Astrocyte (in vitro differentiated cells and primary cell): ENCODE measurements at regions not wholly inside any gene's neighbourhood (a gene's known extent, or its start where the extent isn't known, plus 50 kb on each side); places are given as distances from the start of the nearest gene placed in this dataset.

Source experiments
- DNase-seq: peaks from one replicate; pipeline ENCODE4 v3.0.0-alpha.2; 2010; ENCODE audit warnings: low read depth
- FAIRE-seq: peaks from 2 replicates; lab custom pipeline; 2011; peaks lifted over from hg19 to GRCh38; lab: Jason Lieb, UNC
- H2AFZ ChIP-seq: 2 replicates; pipeline ENCODE4 v1.6.0; 2012; ENCODE audit warnings: low read depth, low read length, inconsistent platforms
- H3K27ac ChIP-seq: 2 replicates; pipeline ENCODE4 v1.5.1; 2011; ENCODE audit warnings: low read depth, low read length, inconsistent platforms
- H3K27me3 ChIP-seq: 2 replicates; pipeline ENCODE4 v1.6.0; 2011; ENCODE audit warnings: low read length, inconsistent platforms; ENCODE audit not compliant: insufficient read depth
- H3K36me3 ChIP-seq: 2 replicates; pipeline ENCODE4 v1.5.1; 2011; ENCODE audit warnings: low read length, inconsistent platforms; ENCODE audit not compliant: insufficient read depth
- H3K4me1 ChIP-seq: 2 replicates; pipeline ENCODE4 v1.5.1; 2011; ENCODE audit warnings: low read length, inconsistent platforms; ENCODE audit not compliant: insufficient read depth
- H3K4me2 ChIP-seq: 2 replicates; pipeline ENCODE4 v1.6.0; 2012; ENCODE audit warnings: low read length, inconsistent platforms
- H3K4me3 ChIP-seq: 2 replicates; pipeline ENCODE4 v1.5.1; 2011; ENCODE audit warnings: low read depth, mild to moderate bottlenecking, low read length, inconsistent platforms; ENCODE audit not compliant: insufficient read depth
- H3K79me2 ChIP-seq: 2 replicates; pipeline ENCODE4 v1.6.0; 2012; ENCODE audit warnings: mild to moderate bottlenecking, low read length, inconsistent platforms; ENCODE audit not compliant: insufficient read depth
- H3K9ac ChIP-seq: 2 replicates; pipeline ENCODE4 v1.6.0; 2012; ENCODE audit warnings: mild to moderate bottlenecking, low read length, inconsistent platforms
- H3K9me3 ChIP-seq: 2 replicates; pipeline ENCODE4 v1.5.1; 2012; ENCODE audit warnings: low read depth, mild to moderate bottlenecking, low read length, inconsistent platforms; ENCODE audit not compliant: insufficient read depth
- H4K20me1 ChIP-seq: 2 replicates; pipeline ENCODE4 v1.6.0; 2012; ENCODE audit warnings: low read length, inconsistent platforms; ENCODE audit not compliant: insufficient read depth
- H3K27ac Mint-ChIP-seq: one replicate; pipeline ENCODE4 v1.8.0; 2021; ENCODE audit warnings: mild to moderate bottlenecking, mixed read lengths; ENCODE audit not compliant: unreplicated experiment
- H3K27me3 Mint-ChIP-seq: one replicate; pipeline ENCODE4 v1.8.0; 2021; ENCODE audit warnings: low read depth, mixed read lengths; ENCODE audit not compliant: unreplicated experiment
- H3K36me3 Mint-ChIP-seq: one replicate; pipeline ENCODE4 v1.8.0; 2021; ENCODE audit warnings: low read depth, mixed read lengths; ENCODE audit not compliant: unreplicated experiment
- H3K4me1 Mint-ChIP-seq: one replicate; pipeline ENCODE4 v1.8.0; 2021; ENCODE audit warnings: low read depth, mixed read lengths; ENCODE audit not compliant: unreplicated experiment
- H3K4me3 Mint-ChIP-seq: one replicate; pipeline ENCODE4 v1.8.0; 2021; ENCODE audit warnings: mild to moderate bottlenecking, moderate library complexity, mixed read lengths; ENCODE audit not compliant: unreplicated experiment
- H3K9me3 Mint-ChIP-seq: one replicate; pipeline ENCODE4 v1.8.0; 2021; ENCODE audit warnings: mild to moderate bottlenecking, mixed read lengths; ENCODE audit not compliant: unreplicated experiment
- EZH2 ChIP-seq: IDR thresholded peaks from 2 replicates; pipeline ENCODE4 v1.6.1; 2012; ENCODE audit warnings: mild to moderate bottlenecking, low read length, inconsistent platforms; ENCODE audit not compliant: insufficient read depth
- TF ChIP-seq, protein P1 (sequence below): IDR thresholded peaks from 2 replicates; pipeline ENCODE4 v1.5.1; 2011; ENCODE audit warnings: low read depth, mild to moderate bottlenecking, inconsistent platforms, low read length, moderate library complexity; ENCODE audit not compliant: insufficient read depth

DNA sequence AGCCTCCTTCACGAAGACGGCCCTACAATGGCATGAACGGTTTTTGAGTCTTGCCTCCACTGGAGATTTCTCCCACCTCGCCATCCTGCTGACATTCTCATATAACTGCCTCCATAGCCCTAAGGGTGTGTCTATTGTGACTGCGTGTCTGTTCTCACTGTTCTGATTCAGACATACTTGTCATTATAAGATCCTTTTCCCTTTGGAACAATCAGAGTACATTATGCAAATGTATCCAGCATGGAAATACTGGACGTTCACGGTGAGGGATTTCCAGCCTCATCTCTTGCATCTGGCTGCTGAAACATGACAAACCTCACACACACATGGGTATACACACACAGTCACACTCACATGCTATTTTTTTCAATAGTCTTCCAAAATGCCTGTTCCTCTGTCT, 402.1 kb downstream of the DIRAS2 start:
- FAIRE-seq (no peak), DNase-seq (no peak)
- Mint-ChIP-seq H3K27me3 (peaks cover 13% of the 10 kb centered on the region), H3K4me1 (no peaks in the 10 kb centered on the region), H3K9me3 (no peaks in the 10 kb centered on the region), H3K36me3 (no peaks in the 10 kb centered on the region), H3K4me3 (no peak overlapping the region), H3K27ac (no peak overlapping the region)
- H3K9me3 ChIP-seq: no peaks in the 10 kb centered on the region
- H3K79me2 ChIP-seq: no peaks in the 10 kb centered on the region
- H3K27ac ChIP-seq: no peak overlapping the region
- TF ChIP-seq, protein P1, sequence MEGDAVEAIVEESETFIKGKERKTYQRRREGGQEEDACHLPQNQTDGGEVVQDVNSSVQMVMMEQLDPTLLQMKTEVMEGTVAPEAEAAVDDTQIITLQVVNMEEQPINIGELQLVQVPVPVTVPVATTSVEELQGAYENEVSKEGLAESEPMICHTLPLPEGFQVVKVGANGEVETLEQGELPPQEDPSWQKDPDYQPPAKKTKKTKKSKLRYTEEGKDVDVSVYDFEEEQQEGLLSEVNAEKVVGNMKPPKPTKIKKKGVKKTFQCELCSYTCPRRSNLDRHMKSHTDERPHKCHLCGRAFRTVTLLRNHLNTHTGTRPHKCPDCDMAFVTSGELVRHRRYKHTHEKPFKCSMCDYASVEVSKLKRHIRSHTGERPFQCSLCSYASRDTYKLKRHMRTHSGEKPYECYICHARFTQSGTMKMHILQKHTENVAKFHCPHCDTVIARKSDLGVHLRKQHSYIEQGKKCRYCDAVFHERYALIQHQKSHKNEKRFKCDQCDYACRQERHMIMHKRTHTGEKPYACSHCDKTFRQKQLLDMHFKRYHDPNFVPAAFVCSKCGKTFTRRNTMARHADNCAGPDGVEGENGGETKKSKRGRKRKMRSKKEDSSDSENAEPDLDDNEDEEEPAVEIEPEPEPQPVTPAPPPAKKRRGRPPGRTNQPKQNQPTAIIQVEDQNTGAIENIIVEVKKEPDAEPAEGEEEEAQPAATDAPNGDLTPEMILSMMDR: no peak
- no peak for TF ChIP-seq EZH2
- H3K27me3 ChIP-seq: no peaks in the 10 kb centered on the region
- H3K4me3 ChIP-seq: no peak overlapping the region
- H3K36me3 ChIP-seq: no peaks in the 10 kb centered on the region
- H2AFZ ChIP-seq: no peak overlapping the region
- no peaks in the 10 kb centered on the region for H4K20me1 ChIP-seq
- no peak overlapping the region for H3K4me2 ChIP-seq
- H3K4me1 ChIP-seq: no peaks in the 10 kb centered on the region
- H3K9ac ChIP-seq: no peak overlapping the region

DNA sequence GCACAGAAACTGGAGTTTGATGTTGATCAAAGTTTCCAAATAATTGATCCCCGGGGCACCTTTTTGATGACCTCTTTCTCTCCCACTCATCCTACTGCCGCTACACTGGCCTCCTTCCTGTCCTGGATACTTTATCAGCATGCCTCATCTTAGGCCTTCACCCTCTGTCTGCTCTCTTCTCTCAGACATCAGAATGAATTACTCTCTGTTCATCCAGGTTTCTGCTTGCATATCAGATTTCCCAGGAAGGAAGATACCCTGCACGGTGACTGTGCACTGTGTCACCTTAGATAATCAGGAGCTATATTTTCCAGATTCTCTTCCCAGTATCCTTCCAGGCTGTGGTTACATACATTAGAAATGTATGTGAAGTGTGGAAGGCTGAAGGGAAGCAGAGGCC, 397.0 kb downstream of the DIRAS2 start:
- Mint-ChIP-seq H3K4me3 (no peak overlapping the region), H3K9me3 (peaks cover 3% of the 10 kb centered on the region), H3K4me1 (no peaks in the 10 kb centered on the region), H3K27ac (no peak overlapping the region), H3K27me3 (peaks cover 7% of the 10 kb centered on the region), H3K36me3 (no peaks in the 10 kb centered on the region)
- H2AFZ ChIP-seq: no peak overlapping the region
- H3K79me2 ChIP-seq: no peaks in the 10 kb centered on the region
- no peak overlapping the region for H3K27ac ChIP-seq
- H3K4me1 ChIP-seq: no peaks in the 10 kb centered on the region
- DNase-seq (no peak), FAIRE-seq (no peak)
- H3K4me2 ChIP-seq: no peak overlapping the region
- no peaks in the 10 kb centered on the region for H3K27me3 ChIP-seq
- TF ChIP-seq EZH2: no peak
- TF ChIP-seq, protein P1: no peak
- no peak overlapping the region for H3K9ac ChIP-seq
- no peak overlapping the region for H3K4me3 ChIP-seq
- H4K20me1 ChIP-seq: no peaks in the 10 kb centered on the region
- H3K36me3 ChIP-seq: no peaks in the 10 kb centered on the region
- H3K9me3 ChIP-seq: no peaks in the 10 kb centered on the region

GRCh38 chr9:90249094-90249493, 393.5 kb downstream of the DIRAS2 start:
- no peaks in the 10 kb centered on the region for H3K27me3 Mint-ChIP-seq
- no peak overlapping the region for H3K27ac Mint-ChIP-seq
- H3K27ac ChIP-seq: no peak overlapping the region
- no peaks in the 10 kb centered on the region for H3K79me2 ChIP-seq
- no peak overlapping the region for H3K4me2 ChIP-seq
- H3K9ac ChIP-seq: no peak overlapping the region
- no peaks in the 10 kb centered on the region for H4K20me1 ChIP-seq
- no peak overlapping the region for H3K4me3 ChIP-seq
- peaks cover 7% of the 10 kb centered on the region for H3K9me3 Mint-ChIP-seq
- no peak overlapping the region for H3K4me3 Mint-ChIP-seq
- H3K36me3 Mint-ChIP-seq: no peaks in the 10 kb centered on the region
- no peaks in the 10 kb centered on the region for H3K4me1 Mint-ChIP-seq
- TF ChIP-seq, protein P1: no peak
- TF ChIP-seq EZH2: no peak
- no peak for DNase-seq
- no peaks in the 10 kb centered on the region for H3K36me3 ChIP-seq
- no peak overlapping the region for H2AFZ ChIP-seq
- no peaks in the 10 kb centered on the region for H3K4me1 ChIP-seq
- no peak for FAIRE-seq
- no peaks in the 10 kb centered on the region for H3K9me3 ChIP-seq
- H3K27me3 ChIP-seq: no peaks in the 10 kb centered on the region
